ENCODE measurements at regions not wholly inside any gene's neighbourhood (a gene's known extent, or its start where the extent isn't known, plus 50 kb on each side); places are given as distances from the start of the nearest gene placed in this dataset.

- Histone ChIP-seq H3K4me2 (ENCODE audit: low read length) (no peak overlapping the region), H3F3A (ENCODE audit: control insufficient read depth, insufficient read depth) (no peaks in the 10 kb centered on the region)
Observed at GRCh38 chr6:2467929-2468600, 222.7 kb upstream of the GMDS start.

DNA sequence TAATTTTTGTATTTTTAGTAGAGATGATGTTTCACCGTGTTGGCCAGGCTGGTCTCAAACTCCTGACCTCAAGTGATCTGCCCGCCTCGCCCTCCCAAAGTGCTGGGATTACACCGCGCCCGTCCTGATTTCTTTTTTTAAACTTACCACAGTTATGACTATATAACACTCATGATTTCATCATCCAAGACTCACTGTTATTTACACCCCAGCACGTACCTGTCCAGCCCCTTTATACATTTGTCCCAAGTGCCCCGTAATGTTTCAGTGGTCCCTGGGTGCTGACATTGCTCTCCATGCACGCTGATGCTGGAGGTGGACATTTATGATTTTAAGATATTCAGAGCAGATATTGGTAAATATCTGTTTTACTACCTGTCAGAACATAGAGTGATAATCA lies 219.9 kb upstream of the GMDS start:
- Histone ChIP-seq H3K27ac (ENCODE audit: low read depth, low read length) (no peak overlapping the region), H3F3A (ENCODE audit: control insufficient read depth, insufficient read depth) (no peaks in the 10 kb centered on the region), H4K20me1 (ENCODE audit: control insufficient read depth, insufficient read depth, low read depth, low read length) (no peaks in the 10 kb centered on the region), H3K4me2 (ENCODE audit: low read length) (no peak overlapping the region), H3K9me3 (ENCODE audit: control insufficient read depth, insufficient read depth, low read length) (no peaks in the 10 kb centered on the region), H3K27me3 (ENCODE audit: control insufficient read depth, low read length) (0 out of 2 replicates have a peak, but pooled peaks cover 6% of the 10 kb centered on the region), H3K36me3 (ENCODE audit: control insufficient read depth, low read length) (no peaks in the 10 kb centered on the region), H3K4me1 (ENCODE audit: control insufficient read depth, low read length) (no peaks in the 10 kb centered on the region), H3K79me2 (ENCODE audit: control insufficient read depth, low read length) (no peaks in the 10 kb centered on the region), H3K4me3 (ENCODE audit: low read length) (no peak overlapping the region), H3K9me2 (replicated peaks; ENCODE audit: control insufficient read depth, low read length) (no peaks in the 10 kb centered on the region)
- no peak for TF ChIP-seq EZH2phosphoT487 (IDR thresholded peaks at IDR 0.05; ENCODE audit: borderline replicate concordance, low read length)
- TF ChIP-seq, protein P1, sequence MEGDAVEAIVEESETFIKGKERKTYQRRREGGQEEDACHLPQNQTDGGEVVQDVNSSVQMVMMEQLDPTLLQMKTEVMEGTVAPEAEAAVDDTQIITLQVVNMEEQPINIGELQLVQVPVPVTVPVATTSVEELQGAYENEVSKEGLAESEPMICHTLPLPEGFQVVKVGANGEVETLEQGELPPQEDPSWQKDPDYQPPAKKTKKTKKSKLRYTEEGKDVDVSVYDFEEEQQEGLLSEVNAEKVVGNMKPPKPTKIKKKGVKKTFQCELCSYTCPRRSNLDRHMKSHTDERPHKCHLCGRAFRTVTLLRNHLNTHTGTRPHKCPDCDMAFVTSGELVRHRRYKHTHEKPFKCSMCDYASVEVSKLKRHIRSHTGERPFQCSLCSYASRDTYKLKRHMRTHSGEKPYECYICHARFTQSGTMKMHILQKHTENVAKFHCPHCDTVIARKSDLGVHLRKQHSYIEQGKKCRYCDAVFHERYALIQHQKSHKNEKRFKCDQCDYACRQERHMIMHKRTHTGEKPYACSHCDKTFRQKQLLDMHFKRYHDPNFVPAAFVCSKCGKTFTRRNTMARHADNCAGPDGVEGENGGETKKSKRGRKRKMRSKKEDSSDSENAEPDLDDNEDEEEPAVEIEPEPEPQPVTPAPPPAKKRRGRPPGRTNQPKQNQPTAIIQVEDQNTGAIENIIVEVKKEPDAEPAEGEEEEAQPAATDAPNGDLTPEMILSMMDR (IDR thresholded peaks at IDR 0.05; ENCODE audit: low read depth, low read length, poor library complexity, severe bottlenecking): no peak

More at GRCh38 chr6:2467929-2468600, 222.7 kb upstream of the GMDS start:
- Histone ChIP-seq H3K27me3 (ENCODE audit: control insufficient read depth, low read length) (0 out of 2 replicates have a peak, but pooled peaks cover 6% of the 10 kb centered on the region), H3K9me3 (ENCODE audit: control insufficient read depth, insufficient read depth, low read length) (no peaks in the 10 kb centered on the region), H3K9me2 (replicated peaks; ENCODE audit: control insufficient read depth, low read length) (no peaks in the 10 kb centered on the region), H3K27ac (ENCODE audit: low read depth, low read length) (no peak overlapping the region), H3K4me1 (ENCODE audit: control insufficient read depth, low read length) (no peaks in the 10 kb centered on the region), H3K79me2 (ENCODE audit: control insufficient read depth, low read length) (no peaks in the 10 kb centered on the region), H4K20me1 (ENCODE audit: control insufficient read depth, insufficient read depth, low read depth, low read length) (no peaks in the 10 kb centered on the region), H3K4me3 (ENCODE audit: low read length) (no peak overlapping the region), H3K36me3 (ENCODE audit: control insufficient read depth, low read length) (no peaks in the 10 kb centered on the region)
- TF ChIP-seq, protein P1 (IDR thresholded peaks at IDR 0.05; ENCODE audit: low read depth, low read length, poor library complexity, severe bottlenecking): no peak
- no peak for TF ChIP-seq EZH2phosphoT487 (IDR thresholded peaks at IDR 0.05; ENCODE audit: borderline replicate concordance, low read length)

- H3K4me1 ChIP-seq (ENCODE audit: control insufficient read depth, low read length): no peaks in the 10 kb centered on the region
Observed at GRCh38 chr6:2464641-2465040, 219.2 kb upstream of the GMDS start.

More at GRCh38 chr6:2464641-2465040, 219.2 kb upstream of the GMDS start:
- Histone ChIP-seq H3F3A (ENCODE audit: control insufficient read depth, insufficient read depth) (no peaks in the 10 kb centered on the region), H3K9me2 (replicated peaks; ENCODE audit: control insufficient read depth, low read length) (no peaks in the 10 kb centered on the region), H3K4me2 (ENCODE audit: low read length) (no peak overlapping the region), H3K79me2 (ENCODE audit: control insufficient read depth, low read length) (no peaks in the 10 kb centered on the region), H3K27me3 (ENCODE audit: control insufficient read depth, low read length) (0 out of 2 replicates have a peak, but pooled peaks cover 6% of the 10 kb centered on the region), H3K36me3 (ENCODE audit: control insufficient read depth, low read length) (no peaks in the 10 kb centered on the region), H4K20me1 (ENCODE audit: control insufficient read depth, insufficient read depth, low read depth, low read length) (no peaks in the 10 kb centered on the region), H3K27ac (ENCODE audit: low read depth, low read length) (no peak overlapping the region), H3K9me3 (ENCODE audit: control insufficient read depth, insufficient read depth, low read length) (no peaks in the 10 kb centered on the region), H3K4me3 (ENCODE audit: low read length) (no peak overlapping the region)
- TF ChIP-seq EZH2phosphoT487 (IDR thresholded peaks at IDR 0.05; ENCODE audit: borderline replicate concordance, low read length): no peak
- TF ChIP-seq, protein P1 (IDR thresholded peaks at IDR 0.05; ENCODE audit: low read depth, low read length, poor library complexity, severe bottlenecking): no peak

Data from DOHH2 (cell line).